Spleen (tissue), 11 donors: ENCODE measurements at regions not wholly inside any gene's neighbourhood (a gene's known extent, or its start where the extent isn't known, plus 50 kb on each side); places are given as distances from the start of the nearest gene placed in this dataset.
A peak's percentile ranks its signal among the peaks of the same experiment; 100 is the strongest.

Experiments used
- DNase-seq: peaks from one replicate; pipeline ENCODE4 v3.0.0-alpha.2; 2020
- H3K27ac ChIP-seq, 8 donors: fragments of 200-600 bp; sonication (generic) in 7 of 8; 1 replicate in 4 of 8; 2 replicates in 4 of 8; pipeline versions ENCODE4 v1.5.0 to v1.8.0; 2016 to 2021; ENCODE audit warnings: inconsistent platforms in 4 of 8, mild to moderate bottlenecking in 4 of 8, moderate library complexity in 1 of 8
- H3K27me3 ChIP-seq, 7 donors: fragments of 200-600 bp; sonication (generic) in 6 of 7; replicated peaks in 1 of 7; 1 replicate in 4 of 7; 2 replicates in 3 of 7; pipeline versions ENCODE4 v1.5.0 to v1.8.0; 2016 to 2021; ENCODE audit warnings: inconsistent platforms in 3 of 7, mild to moderate bottlenecking in 1 of 7
- H3K36me3 ChIP-seq, 6 donors: fragments of 200-600 bp; sonication (generic) in 5 of 6; 1 replicate in 4 of 6; 2 replicates in 2 of 6; pipeline versions ENCODE4 v1.5.0 to v1.8.0; 2016 to 2021; ENCODE audit warnings: inconsistent platforms in 2 of 6
- H3K4me1 ChIP-seq, 6 donors: fragments of 200-600 bp; sonication (generic) in 5 of 6; 1 replicate in 3 of 6; 2 replicates in 3 of 6; pipeline versions ENCODE4 v1.5.0 to v1.8.0; 2016 to 2021; ENCODE audit warnings: inconsistent platforms in 3 of 6
- H3K4me3 ChIP-seq, 8 donors: fragments of 200-600 bp; sonication (generic) in 7 of 8; 1 replicate in 4 of 8; 2 replicates in 4 of 8; pipeline versions ENCODE4 v1.5.0 to v1.8.0; 2016 to 2021; ENCODE audit warnings: inconsistent platforms in 4 of 8, mild to moderate bottlenecking in 4 of 8, moderate library complexity in 2 of 8
- H3K9me3 ChIP-seq, 8 donors: fragments of 200-600 bp; sonication (generic) in 7 of 8; 1 replicate in 4 of 8; 2 replicates in 4 of 8; pipeline versions ENCODE4 v1.5.0 to v1.8.0; 2016 to 2021; ENCODE audit warnings: inconsistent platforms in 4 of 8
- POLR2A ChIP-seq, 3 donors: fragments of 450-650 bp; IDR thresholded peaks; one replicate each; pipeline ENCODE4 v1.5.1; 2017; ENCODE audit warnings: antibody characterized with exemption in 3 of 3, mild to moderate bottlenecking in 1 of 3
- POLR2AphosphoS5 ChIP-seq, 3 donors: sonication (generic); formaldehyde crosslinking; IDR thresholded peaks; one replicate each; pipeline ENCODE4 v1.5.1; 2017; ENCODE audit warnings: antibody characterized with exemption in 3 of 3
- WGBS, 5 donors: extraction: QIAGEN DNeasy Blood & Tissue Kit in 3 of 5; methylation state at CpG; one replicate each; pipeline versions ENCODE4 v1.1.5 to v1.1.7; 2013 to 2018; 5-methylcytosine and 5-hydroxymethylcytosine counted together
- intact Hi-C: fragments of 100-400 bp; cut with DNase I; formaldehyde crosslinking; loops from one replicate; pipeline ENCODE4 v1.15.0; 2023; ENCODE audit warnings: low total_unique reads
- TF ChIP-seq, protein P1 (sequence below), 11 experiments: fragments of 200-600 bp in 7 of 11; fragments of 450-650 bp in 4 of 11; sonication (generic) in 4 of 11; IDR thresholded peaks in 8 of 11; conservative IDR thresholded peaks in 3 of 11; 1 replicate in 7 of 11; 2 replicates in 4 of 11; pipeline versions ENCODE4 v1.4.0 to v1.8.0; 2016 to 2021; ENCODE audit warnings: antibody characterized with exemption in 11 of 11, inconsistent platforms in 4 of 11, mild to moderate bottlenecking in 1 of 11
- donor health status: healthy with polysubstance abuse.
- donor health status: DM: no; HTN: no; CAD: no; lungs with moderate emphysema.
- donor health status: DM: no; HTN: no; CAD: no.
- donor health status: Bipolar disorder and iron deficiency.
- donor health status: healthy.
- donor health status: DM: no; HTN: no; CAD: no.
- donor health status: DM: yes; HTN: yes; CAD: no.

DNA sequence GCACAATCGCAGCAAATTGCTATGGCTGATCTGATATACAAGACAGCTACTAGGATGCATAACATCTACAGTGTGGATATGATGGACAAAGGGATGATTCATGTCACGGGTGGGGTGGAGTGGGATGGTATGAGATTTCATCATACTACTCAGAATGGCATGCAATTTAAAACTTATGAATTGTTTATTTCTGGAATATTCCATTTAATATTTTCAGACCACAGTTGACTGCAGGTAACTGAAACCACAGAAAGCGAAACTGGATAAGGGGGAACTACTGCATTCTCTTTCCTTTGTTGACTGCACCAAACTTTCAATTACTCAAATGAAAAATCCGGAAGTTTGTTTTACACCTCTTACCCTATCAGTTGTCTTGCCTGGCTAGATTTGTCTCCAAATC is 94.4 kb upstream of the NEUROD1 start:
- H3K27me3 ChIP-seq, result no peaks in the 10 kb centered on the region
- H3K27ac ChIP-seq, result no peak overlapping the region
- no peaks in the 10 kb centered on the region for H3K9me3 ChIP-seq
- TF ChIP-seq POLR2AphosphoS5 (IDR thresholded peaks at IDR 0.05) (no peak), POLR2A (IDR thresholded peaks at IDR 0.05) (no peak)
- TF ChIP-seq, protein P1, sequence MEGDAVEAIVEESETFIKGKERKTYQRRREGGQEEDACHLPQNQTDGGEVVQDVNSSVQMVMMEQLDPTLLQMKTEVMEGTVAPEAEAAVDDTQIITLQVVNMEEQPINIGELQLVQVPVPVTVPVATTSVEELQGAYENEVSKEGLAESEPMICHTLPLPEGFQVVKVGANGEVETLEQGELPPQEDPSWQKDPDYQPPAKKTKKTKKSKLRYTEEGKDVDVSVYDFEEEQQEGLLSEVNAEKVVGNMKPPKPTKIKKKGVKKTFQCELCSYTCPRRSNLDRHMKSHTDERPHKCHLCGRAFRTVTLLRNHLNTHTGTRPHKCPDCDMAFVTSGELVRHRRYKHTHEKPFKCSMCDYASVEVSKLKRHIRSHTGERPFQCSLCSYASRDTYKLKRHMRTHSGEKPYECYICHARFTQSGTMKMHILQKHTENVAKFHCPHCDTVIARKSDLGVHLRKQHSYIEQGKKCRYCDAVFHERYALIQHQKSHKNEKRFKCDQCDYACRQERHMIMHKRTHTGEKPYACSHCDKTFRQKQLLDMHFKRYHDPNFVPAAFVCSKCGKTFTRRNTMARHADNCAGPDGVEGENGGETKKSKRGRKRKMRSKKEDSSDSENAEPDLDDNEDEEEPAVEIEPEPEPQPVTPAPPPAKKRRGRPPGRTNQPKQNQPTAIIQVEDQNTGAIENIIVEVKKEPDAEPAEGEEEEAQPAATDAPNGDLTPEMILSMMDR (IDR thresholded peaks at IDR 0.05 in 8 of 11, conservative IDR thresholded peaks at IDR 0.05 in 3 of 11), result no peak
- H3K36me3 ChIP-seq, result no peaks in the 10 kb centered on the region
- no peak for DNase-seq
- no peak overlapping the region for H3K4me3 ChIP-seq
- WGBS, 5 donors, result 83 to 92% (median 88%) methylated on average over 4 of the region's 4 CpGs
- peaks cover 0 to 6% (median under 1%) of the 10 kb centered on the region in 6 donors for H3K4me1 ChIP-seq
- intact Hi-C loops, result no loop called here

DNA sequence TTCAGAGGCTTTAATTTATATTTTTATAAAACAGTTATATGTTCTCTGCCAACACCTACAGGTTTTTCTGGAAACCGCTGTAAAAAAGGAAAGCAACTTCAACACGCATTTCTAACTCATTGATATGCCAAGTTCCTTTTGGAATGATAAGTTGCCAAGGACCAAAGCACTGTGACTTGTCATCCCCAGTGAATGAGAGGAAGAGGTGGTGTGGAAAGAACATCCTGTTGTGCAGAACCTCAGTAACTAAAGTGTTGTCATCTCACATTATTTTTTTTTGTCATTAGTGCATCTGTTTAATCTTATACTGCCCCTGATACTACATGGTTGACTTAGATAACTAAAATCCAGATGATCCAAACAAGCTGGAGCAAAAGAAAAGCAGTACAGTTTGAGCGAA is 96.0 kb upstream of the NEUROD1 start:
- H3K4me1 ChIP-seq, result peaks cover 0 to 18% (median 6%) of the 10 kb centered on the region in 6 donors
- intact Hi-C loops, result no loop called here
- TF ChIP-seq POLR2A (IDR thresholded peaks at IDR 0.05), result no peak
- DNase-seq, result no peak
- 71 to 82% (median 74%) methylated on average over 3 of the region's 3 CpGs for WGBS, 5 donors
- no peak overlapping the region for H3K27ac ChIP-seq
- no peak overlapping the region for H3K4me3 ChIP-seq
- H3K36me3 ChIP-seq, result no peaks in the 10 kb centered on the region
- no peaks in the 10 kb centered on the region for H3K9me3 ChIP-seq
- no peaks in the 10 kb centered on the region for H3K27me3 ChIP-seq

DNA sequence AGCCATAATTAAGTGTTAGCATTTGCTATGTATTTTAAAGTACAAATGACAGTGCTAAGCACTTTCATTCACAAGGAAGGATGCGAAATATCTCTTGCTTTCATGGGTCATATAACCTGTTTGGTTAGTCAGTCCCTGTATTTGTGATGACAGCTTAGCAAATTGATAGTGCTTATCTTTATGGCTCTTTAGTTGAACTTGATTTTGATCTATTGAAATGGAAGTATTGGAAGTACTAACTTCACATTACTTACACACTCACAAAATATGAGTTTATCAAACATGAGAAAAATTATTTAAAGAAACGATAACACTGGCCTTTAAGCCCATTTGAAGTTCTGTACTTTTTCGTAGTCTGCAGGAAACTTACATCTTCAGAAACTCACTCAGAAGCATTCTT is 97.4 kb upstream of the NEUROD1 start:
- 80 to 93% (median 89%) methylated on average over 3 of the region's 3 CpGs for WGBS, 5 donors
- no peak for DNase-seq
- Histone ChIP-seq H3K36me3 (no peaks in the 10 kb centered on the region), H3K4me3 (no peak overlapping the region), H3K27ac (no peak overlapping the region), H3K27me3 (no peaks in the 10 kb centered on the region), H3K4me1 (peaks cover 0 to 18% (median 6%) of the 10 kb centered on the region in 6 donors), H3K9me3 (no peaks in the 10 kb centered on the region)
- intact Hi-C loops, result no loop called here
- TF ChIP-seq, protein P1 (IDR thresholded peaks at IDR 0.05 in 8 of 11, conservative IDR thresholded peaks at IDR 0.05 in 3 of 11), result no peak
- TF ChIP-seq POLR2A (IDR thresholded peaks at IDR 0.05) (no peak), POLR2AphosphoS5 (IDR thresholded peaks at IDR 0.05) (no peak)

DNA sequence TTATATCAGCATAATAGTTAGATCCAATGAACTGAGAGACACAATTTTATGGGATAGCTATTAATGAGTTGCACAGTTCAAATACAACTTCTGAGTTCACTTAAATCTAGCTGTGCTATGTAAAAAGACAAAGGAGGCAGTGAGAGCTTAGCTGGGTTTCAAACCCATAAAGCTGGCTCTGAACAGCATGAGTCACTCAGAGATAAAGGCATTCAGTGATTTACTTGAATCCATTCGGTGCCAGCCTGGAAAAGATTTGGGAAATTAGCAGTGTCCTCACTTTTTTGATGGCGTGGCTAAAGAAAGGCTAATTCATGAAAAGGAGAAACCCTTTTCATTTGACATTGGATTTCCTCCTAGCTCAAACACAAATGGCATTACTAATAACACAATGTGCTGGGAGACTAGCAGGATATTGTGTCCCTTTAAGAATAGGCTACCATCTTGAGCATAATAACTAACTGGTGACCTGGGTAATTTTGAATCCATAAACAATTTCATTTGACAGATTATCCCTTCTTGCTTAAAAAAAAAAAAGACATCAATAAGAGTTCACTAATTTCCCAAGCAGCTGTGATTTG is 98.4 kb upstream of the NEUROD1 start:
- H3K36me3 ChIP-seq, result no peaks in the 10 kb centered on the region
- no peak for TF ChIP-seq POLR2A (IDR thresholded peaks at IDR 0.05)
- TF ChIP-seq POLR2AphosphoS5 (IDR thresholded peaks at IDR 0.05), result no peak
- TF ChIP-seq, protein P1 (IDR thresholded peaks at IDR 0.05 in 8 of 11, conservative IDR thresholded peaks at IDR 0.05 in 3 of 11), result no peak
- no peak for DNase-seq
- peak overlapping the region in 5 of 8 donors; percentile 13 to 43 (median 25) for H3K27ac ChIP-seq
- 82 to 91% (median 85%) methylated on average over 2 of the region's 2 CpGs for WGBS, 5 donors
- no peaks in the 10 kb centered on the region for H3K9me3 ChIP-seq
- no peak overlapping the region for H3K4me3 ChIP-seq
- H3K27me3 ChIP-seq, result no peaks in the 10 kb centered on the region
- intact Hi-C loops, result no loop called here
- peaks cover 0 to 18% (median 6%) of the 10 kb centered on the region in 6 donors for H3K4me1 ChIP-seq
